LoVo (cell line): ENCODE measurements at regions not wholly inside any gene's neighbourhood (a gene's known extent, or its start where the extent isn't known, plus 50 kb on each side); places are given as distances from the start of the nearest gene placed in this dataset.

Experiments used
- DNase-seq: peaks from one replicate; pipeline ENCODE4 v3.0.0-alpha.2; 2016; ENCODE audit warnings: low spot score

DNA sequence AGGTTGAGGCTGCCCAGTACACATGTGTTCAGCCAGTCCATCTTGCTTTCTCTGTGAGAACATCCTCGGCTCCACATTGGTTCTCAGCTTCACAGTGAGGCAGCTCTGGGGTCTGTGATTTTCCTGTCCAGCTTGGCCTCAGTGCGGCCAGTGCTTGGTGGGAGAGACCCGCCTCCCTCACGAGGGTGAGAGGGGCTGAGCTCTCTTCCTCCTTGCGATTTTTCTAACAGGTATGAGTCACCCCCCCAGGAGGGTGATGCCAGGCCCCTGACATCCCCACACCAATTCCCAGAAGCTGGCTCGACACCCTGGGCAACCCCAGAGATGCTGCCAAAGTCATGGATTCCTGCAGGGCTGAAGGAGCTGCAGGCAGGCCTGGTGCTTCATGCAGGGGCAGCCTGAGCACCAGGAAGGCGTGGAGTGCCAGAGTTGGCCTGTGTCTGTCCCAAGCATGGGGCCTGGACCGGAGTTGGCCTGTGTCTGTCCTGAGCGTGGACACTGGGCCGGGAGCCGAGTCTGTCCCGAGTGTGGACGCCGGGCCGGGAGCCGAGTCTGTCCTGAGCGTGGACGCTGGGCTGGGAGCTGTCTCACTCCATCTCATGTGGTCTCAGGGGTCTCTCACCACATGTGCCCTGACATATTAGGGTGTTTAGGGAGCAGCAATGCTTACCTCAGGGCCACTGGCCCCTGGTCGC, 408.6 kb upstream of the IRX4 start:
- DNase-seq: no peak

DNA sequence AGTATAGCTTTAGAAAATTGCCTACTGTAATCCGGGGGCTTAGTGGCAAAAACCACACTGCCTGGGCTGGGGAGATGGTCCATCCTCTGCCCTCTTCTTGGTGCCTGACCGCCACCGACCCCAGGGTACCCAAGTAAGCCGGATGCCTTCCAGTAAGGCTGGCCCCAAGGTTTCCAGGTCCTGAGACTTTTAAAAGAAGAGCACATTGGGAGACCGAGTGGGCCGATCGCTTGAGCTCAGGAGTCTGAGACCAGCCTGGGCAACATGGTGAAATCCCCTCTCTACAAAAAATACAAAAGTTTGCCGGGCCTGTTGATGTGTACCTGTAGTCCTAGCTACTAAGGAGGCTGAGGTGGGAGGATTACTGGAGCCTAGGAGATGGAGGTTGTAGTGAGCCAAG, 406.7 kb upstream of the IRX4 start:
- no peak for DNase-seq

DNA sequence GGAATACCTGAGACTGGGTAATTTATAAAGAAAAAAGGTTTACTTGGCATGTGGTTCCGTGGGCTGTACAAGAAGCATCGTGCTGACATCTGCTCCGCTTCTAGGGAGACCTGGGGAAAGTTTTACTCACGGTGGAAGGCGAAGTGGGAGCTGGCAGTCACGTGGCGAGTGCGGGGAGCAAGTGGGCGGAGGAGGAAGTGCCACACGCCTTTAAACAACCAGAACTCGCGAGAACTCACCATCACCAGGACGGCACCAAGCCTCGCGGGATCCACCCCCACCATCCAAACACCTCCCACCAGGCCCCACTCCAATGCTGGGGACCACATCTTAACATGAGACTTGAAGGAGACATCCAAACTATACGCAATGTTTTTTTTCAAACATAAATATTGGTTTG, 406.2 kb upstream of the IRX4 start:
- no peak for DNase-seq

DNA sequence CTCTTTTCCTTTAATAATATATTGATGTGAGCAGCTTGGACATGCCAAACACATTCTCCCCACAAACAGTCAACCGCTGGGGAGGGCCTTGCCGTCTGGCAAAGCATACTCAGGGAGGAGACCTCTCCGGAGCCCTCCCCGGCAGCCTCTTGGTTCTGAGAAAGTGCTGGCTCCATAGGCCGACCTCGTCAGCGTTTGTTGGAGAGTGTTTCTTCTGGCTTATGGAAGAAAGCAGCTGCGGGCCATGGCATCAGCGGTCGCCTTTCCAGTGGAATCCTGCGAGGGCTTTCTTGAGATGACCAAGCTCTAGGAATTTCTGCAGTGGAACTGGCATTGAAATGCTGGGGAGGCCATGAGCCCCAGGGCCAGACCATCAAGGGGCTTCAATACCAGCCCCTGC, 405.7 kb upstream of the IRX4 start:
- no peak for DNase-seq

DNA sequence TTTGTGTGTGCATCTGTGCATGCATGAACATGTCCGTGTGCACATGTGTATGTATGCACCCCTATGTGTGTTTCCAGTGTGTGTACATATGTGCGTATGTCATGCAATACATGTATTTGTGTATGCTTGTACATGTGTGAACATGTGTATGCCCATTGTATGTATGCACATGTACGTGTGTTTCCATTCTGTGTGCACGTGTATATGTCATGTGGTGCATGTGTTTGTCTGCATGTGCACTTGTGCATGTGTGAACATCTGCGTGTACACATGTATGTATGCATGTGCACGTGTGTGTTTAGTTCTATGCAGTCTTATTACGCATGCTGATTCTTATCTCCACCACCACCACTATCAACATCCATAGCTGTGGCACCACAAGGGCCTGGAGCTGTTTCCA, 403.5 kb upstream of the IRX4 start:
- no peak for DNase-seq

DNA sequence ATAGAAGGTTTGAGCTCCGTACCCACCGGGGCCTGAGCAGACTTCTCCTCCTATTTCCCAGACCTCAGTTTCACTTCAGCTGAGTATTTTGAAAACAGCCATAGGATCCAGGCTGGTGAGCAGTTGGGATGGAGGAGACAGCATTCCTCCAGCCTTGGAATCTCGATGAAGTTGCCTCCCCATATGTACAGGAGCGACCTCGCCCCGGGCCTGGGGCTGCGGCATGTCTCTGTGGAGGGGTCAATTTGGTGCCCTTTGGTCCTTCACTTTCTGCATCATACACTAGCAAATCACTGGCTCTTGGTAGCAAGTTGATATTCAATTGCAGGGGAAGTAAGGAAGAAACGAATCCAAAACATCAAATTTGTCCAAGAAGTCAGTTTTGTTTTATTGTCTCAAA, 402.0 kb upstream of the IRX4 start:
- no peak for DNase-seq

DNA sequence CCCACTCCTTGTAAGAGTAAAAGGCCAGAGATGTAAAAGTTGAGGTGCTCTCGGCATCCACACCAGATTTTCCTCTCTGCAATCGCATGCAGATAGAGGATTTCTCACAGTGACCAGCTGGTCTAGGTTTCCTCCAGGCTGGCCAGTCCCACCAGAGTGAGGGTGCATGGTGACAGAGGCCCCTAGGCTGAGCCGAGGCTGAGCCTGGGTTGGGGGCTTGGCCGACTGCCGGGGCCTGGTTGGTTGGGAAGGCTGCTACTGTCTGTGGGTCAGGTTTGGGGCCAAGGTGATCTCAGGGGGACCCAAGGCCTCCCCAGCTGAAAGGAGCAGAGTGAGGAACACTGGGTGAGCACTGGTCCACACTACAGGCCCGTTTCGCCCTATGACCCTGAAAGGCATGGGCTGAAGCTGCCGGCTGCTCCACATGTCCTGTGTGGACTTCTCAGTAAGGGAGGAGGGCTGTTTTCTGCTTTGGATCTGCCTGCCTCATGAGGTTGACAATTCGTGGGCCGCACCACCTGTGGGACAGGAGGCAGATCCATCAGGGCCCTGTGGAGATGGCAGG, 400.8 kb upstream of the IRX4 start:
- DNase-seq: no peak

DNA sequence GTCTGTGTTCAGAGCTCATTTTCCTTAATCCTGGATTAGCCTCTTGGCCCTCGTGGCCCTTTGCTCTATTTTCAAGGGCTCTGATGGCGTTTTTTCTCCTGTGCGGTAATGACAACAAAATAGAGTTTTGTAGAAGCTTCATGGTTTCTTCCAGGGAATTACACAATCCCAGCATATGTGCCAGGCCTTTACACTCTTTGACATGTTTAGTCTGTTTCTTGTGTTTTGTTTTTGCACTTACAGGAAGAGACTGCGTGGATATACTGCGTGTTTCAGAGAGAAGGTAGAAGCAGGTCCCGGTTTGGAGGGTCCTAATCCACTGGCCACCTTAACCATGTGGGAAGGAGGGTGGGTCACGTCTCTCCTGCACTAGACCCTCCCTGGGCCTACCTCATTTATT, 400.2 kb upstream of the IRX4 start:
- DNase-seq: no peak

DNA sequence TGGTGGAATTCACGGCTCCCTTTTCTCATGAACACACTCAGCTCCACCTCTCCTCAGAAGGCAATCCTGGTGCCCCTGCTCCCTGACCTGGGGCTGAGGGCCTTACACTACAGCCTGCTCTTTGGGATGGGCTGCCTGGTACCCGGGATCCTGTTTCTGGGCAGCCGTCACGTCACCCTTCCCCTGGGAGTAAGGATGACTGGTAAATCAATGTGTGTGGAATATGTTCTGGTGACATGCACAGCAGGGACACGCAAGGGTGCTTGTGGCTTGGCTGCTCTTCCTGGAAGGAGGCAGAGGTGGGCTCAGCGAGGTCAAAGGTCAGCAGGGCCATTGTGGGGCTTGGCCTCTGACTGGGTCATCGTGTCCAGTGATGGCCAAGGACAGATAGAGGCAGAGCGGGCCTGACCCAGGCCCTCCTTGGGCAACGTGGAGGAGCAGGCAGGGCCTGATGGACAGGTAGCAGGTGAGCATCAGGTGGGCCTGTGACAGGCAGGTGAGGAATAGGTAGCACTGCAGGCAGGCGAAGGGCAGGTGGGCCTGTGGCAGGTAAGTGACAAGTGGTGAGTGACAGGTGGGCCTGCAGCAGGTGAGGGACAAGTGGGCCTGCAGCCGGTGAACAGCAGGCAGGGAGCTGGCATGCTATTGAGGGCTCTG, 399.4 kb upstream of the IRX4 start:
- DNase-seq: no peak

DNA sequence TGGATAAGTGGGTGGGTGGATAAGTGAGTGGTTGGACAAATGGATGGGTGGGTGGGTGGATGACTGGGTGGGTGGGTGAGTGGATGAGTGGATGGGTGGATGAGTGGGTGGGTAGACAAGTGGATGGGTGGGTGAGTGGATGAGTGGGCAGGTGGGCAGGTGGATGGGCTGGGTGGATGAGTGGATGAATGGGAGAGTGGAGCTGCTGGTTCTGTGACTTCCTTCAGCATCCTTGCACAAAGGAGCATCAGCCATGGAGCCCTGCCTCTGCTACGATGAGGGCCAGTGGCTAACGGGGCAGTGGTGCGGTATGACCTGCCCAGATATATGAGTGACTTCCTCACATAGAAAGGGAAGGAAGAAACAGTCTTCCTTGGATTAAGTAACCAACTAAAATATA, 398.7 kb upstream of the IRX4 start:
- no peak for DNase-seq

DNA sequence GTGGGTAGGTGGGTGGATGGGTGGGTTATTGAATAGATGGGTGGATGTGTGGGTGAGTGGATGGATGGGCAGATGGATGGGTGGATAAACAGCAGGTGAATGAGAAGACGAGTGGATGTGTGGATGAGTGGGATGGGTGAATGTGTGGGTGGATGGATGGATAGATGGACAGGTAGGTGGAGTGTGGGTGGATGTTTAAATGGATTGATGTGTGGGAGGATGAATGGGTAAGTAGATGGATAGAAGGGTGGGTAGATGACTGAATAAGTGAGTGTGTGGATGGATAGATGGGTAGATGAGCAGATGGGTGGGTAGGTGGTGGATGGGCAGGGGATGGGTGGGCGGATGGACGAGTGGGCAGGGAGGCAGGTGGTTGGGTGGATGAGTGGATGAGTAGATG, 397.6 kb upstream of the IRX4 start:
- DNase-seq: no peak

DNA sequence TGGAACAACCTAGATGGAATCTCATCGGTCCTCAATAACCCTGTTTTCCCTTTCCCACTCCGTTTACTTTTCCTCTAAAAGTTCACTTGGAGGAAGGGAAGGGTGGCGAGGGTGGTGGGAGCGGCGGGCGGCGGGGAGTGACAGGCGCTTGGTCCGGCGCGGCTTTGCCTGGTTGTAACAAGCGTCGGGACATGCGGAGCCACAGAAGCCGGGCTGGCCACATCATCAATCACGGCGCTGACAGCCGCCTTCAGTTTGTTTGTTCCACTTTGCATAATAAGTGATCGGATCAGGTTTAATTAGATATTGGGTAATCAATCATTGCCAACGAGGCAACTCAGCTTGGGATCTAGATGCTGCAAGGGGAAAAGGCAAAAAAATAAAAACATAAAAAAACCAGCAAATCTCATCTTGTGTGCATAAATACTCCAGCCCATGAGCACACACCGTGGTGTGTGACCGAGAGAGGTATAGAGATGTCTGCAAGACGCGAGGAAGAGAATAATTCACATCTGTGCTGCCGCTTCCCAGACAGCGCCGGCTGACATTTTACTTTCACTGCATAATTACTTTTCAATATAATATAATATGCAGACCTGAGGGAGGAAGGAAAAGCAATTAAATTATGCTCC, 396.2 kb upstream of the IRX4 start:
- no peak for DNase-seq

DNA sequence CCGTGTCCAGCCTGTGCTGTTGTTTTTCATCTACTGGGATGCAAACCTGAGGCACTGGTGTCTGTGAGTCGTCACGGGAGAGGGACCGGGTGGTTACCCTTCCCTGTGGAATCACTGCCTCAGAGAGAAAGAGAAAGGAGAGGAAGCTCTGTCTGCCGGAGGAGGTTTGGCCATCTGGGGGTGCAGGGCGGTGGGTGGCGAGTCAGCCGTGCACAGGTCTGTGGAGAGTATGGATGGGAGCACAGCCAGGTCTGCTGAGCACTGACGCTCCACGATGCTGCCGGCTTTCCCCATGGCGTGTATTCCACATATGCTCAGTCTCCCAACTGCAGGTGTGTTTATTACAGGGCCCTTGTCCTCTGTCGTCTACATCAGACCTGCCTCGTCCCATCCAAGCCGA, 395.2 kb upstream of the IRX4 start:
- no peak for DNase-seq

DNA sequence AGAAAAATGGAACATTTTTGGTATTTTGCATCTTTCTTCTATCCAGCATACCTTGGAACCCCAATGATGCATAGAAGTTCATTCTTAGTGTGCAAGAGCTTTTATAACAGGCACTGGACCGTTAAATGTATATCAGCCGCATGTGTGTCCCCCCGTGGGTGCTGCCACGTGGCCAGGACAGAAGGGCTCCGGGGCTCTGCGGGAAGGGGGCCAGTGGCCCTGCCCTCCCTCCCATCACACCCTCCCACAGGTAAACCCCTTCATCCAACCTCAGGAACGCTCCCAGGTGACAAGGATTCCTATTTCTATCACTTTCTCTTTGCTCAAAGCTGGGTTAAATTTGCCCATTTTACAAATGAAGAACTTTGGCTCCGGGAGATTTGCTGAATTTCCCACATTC, 393.4 kb upstream of the IRX4 start:
- DNase-seq: no peak

DNA sequence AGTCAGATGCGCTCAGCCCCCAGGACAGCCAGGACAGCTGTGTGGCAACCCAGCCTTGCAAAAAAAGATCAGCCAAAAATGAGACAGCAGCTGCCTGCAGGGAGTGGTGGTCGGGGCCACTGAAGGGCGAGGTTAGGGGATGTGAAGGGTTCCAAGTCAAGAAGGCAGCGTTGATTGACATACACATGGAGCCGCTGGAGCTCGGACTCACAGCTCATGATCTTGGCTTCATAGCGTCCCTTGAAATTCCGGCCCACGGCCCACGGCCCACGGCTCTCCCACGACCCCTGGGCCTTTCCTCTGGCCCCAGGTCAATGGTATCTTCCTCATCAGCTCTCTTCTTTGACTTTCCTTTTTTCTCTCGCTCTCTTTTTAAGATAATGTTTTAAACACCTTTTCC, 390.0 kb upstream of the IRX4 start:
- no peak for DNase-seq

DNA sequence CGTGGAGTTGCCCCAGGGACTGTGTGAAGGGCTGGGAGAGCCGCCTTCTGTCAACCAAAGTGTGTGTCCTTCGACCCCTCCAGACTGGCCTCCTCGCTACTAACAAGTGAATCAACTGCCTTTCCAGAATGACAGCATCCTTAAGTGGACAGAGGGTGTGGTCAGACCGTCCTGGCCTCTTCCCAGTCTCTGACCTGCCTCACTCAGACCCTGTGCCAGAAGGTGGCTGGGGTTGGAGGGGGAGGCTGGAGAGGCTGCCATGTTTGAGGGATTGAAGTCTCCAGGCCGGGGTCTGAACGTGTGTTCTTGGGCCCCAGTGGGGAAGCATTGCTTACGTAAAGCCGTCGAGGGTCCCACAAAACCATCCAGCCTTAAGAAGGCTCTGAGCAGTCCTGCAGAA, 389.3 kb upstream of the IRX4 start:
- DNase-seq: no peak

DNA sequence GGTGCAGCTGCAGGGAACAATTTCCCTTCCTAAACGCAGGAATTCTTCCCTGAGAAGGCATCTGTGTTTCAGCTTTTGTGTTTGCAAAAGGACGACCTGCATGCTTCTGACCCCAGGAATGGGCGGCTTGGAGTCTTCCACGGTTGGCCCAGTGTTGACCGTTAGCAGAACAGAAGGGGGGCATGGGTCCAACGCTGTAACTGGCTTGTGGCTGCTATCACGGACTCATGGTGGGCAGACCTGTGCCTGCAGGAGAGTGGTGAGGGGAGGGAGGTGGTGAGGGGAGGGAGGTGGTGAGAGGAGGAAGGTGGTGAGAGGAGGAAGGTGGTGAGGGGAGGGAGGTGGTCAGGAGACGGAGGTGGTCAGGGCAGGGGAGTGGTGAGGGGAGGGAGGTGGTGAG, 388.6 kb upstream of the IRX4 start:
- no peak for DNase-seq

DNA sequence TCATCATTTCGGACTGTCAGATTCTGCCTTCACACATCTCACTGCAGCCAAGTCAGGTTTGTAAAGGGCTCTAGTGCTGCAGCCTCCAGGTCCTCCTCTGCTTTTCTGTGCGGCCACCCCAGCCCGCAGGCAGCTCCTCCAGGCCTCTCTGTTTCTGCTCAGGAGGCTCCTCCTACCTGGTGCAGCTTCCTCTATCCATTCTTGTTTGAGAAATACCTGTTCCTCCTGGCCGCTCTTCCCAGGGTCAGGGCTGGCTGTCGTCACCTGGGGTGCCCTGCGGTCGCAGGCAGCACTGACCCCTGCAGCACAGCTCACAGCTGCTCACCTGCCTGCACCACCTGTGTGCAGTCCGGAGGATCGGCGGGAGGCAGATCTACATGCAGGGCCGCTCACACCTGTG, 387.7 kb upstream of the IRX4 start:
- DNase-seq: no peak

DNA sequence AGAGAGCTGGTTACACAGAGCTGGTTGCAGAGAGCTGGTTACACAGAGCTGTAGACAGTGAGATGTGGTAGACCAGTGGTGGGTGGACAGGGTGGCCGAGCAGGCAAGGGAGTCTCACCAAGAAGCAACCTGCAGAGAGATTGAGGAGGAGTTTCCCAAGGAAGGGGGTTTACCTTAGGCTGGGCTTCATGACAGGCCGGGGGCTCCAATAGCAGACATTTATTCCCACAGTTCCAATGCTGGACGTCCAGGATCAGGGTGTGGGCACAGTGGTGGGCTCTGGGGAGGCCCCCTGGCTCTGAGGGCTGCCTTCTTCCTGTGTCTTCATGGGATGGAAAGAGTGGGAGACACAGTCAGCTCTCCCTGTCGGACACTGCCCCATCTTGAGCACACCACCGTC, 386.9 kb upstream of the IRX4 start:
- DNase-seq: no peak

DNA sequence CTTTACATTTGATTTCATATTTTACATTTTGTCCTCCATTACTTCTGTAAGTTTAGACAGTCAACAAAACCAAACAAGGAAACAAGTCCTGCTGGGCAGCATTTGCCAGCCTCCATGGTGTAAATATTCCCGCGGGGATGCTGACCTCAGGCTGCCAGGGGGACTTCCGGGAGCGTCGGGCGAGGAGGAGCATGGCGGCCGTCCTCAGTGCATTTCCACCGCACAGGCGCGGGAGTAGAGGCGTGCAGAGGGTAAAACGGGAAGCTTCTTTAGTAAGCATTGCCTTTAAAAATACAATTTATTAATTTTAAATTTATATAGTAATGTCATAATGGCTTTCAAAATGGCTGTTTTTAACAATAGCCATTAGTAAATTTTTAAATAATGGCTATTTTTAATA, 385.3 kb upstream of the IRX4 start:
- DNase-seq: no peak

DNA sequence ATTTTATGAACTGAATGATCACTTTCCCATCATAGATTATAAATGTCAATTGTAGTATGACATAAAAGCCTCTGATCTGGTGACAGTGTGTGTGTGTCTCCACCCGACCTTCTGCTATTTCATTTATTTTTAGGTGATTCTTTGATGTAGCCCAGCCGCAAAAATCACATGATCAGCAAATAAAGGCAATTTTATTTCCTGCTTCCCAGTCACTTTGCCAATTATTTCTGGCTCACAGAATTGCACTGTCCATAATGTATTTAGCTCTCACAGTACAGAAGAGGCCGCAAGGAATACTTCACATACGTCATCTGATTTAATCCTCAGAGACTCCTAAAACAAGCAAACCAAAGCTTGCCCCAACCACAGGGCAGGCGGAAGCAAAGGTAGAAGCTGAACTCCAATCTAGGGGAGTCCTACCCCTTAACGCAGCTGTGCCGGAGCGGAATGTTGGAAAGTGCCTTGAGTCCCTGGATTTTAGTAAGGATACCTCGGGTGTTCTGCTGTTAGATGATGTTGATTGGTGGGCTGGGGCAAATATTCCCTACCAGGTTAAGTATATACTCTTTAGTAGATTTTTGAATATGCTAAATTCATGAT, 384.0 kb upstream of the IRX4 start:
- DNase-seq: no peak

DNA sequence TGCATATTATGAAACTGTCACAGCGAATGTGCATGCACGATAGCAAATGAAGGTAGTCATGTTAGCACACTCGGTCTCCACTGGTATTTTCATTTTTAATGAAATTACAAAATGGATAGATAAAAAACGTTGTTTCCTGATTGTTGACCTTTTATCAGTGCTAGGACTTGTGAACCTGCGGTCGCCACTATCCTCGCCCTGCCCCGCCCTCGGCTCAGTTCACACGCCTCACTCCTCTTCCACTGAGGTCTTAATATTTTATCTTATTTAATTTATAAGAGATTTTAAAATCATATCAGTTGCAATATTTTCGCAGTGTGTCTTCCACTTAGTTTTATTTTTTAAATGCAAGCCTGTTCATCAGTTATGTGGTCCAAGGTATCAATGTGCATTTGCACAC, 382.6 kb upstream of the IRX4 start:
- no peak for DNase-seq

DNA sequence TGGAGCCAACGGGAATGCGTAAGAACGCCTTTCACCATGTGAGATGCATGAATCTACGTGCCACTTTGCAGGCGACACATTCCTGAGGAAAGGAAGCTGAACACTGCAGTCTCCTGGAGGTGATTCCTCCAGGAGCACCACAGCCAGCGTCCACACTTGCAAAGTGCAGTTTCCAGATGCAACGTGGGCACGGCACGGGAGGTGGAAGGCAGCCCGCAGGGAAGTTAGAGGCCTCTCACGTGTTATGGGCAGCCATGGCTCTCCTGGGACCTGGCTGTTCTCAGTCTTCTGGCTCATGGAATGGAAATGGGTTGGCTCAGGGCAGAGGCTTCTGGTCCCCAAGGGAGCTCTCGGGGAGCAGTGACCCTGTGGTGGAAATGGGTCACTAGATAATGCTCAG, 381.0 kb upstream of the IRX4 start:
- no peak for DNase-seq
